GM18951 (cell line): ENCODE measurements at regions not wholly inside any gene's neighbourhood (a gene's known extent, or its start where the extent isn't known, plus 50 kb on each side); places are given as distances from the start of the nearest gene placed in this dataset.

ENCODE experiments used
- POLR2A ChIP-seq: IDR thresholded peaks from 4 replicates; pipeline ENCODE4 v1.6.1; 2011; ENCODE audit warnings: mild to moderate bottlenecking; ENCODE audit not compliant: insufficient read length, insufficient read depth; ENCODE audit errors: extremely low read depth
- in situ Hi-C: fragments of 300-500 bp; cut with MboI; formaldehyde crosslinking; loops from one replicate; pipeline ENCODE4 v1.12.0; 2022; ENCODE audit warnings: low sequenced_read_pairs, mixed read lengths, inconsistent platforms; ENCODE audit not compliant: unreplicated experiment

DNA sequence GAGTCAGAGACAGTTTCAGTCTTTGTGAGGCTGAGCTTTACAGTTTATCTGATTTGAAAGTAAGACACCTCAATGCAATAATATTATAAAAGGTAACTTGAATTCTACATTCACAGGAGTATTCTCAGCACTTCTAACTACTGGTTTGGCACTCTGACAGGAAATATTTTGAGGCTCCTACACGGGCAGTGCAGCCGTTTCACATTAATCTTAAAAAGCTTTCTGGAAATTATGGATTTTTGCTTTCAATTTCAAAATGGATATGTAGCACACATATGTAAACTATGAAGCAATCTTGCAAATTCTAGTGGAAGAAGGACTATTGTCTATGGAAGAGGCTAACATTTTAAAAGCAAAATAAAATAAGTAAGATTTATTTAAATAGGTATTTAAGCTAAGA lies 262.9 kb upstream of the SNX7 start:
- in situ Hi-C loops: no loop called here
- no peak for TF ChIP-seq POLR2A

DNA sequence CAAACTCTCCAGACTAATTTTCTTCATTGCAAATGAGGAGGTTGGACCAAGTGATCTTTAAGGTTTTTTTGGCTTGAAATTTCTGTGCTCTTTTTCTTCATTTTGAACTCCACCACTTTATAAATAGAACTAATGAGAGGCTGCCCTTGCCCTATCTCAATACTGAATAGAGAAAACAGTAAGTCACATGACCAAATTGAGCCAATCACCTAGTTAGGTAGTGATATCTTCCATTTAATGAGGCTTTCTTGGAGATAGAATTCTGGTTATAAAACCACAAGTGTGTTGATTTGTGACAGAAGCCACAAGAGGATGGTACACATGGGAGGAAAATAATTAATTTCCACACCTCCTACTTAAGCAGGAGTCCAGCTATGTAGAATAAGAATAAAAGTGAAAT lies 263.4 kb upstream of the SNX7 start:
- in situ Hi-C loops: no loop called here
- TF ChIP-seq POLR2A: no peak

DNA sequence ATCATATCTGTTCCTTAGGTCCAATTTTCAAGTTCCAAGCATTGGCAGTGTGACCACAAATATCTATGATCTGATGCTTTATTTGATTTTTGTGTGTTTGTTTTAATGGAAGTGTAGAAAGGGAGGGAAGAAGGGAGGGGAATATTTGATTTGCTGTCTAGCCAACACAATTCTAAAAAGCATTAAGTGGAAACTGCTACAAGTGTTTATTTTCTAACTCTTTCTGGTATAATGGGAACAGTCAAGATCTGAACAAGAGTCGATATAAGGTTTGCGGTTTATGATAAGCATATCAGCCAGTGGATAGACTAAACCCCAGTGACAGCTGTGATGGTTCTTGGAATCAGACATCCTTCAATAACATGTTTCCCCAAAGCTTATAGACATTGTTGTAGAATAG lies 267.8 kb upstream of the SNX7 start:
- in situ Hi-C loops: no loop called here
- no peak for TF ChIP-seq POLR2A

DNA sequence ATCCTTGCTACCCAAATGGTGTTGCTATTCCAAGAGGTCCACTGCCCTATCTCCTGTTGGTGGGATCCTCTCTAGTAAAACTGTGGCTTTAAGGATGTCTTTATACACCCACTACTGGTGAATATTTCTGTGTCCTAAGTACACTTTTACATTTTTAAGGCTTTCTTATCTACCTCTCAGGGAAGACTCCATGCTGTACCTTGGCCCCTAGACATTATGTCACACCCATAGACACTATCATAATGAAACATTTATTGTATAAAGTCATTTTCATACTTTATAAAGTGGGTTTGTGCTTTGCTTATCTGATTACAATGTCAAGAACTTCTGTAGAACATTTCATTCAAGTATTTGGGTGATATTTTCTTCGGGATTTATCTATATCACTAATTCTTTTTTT lies 270.3 kb upstream of the SNX7 start:
- in situ Hi-C loops: no loop called here
- TF ChIP-seq POLR2A: no peak

DNA sequence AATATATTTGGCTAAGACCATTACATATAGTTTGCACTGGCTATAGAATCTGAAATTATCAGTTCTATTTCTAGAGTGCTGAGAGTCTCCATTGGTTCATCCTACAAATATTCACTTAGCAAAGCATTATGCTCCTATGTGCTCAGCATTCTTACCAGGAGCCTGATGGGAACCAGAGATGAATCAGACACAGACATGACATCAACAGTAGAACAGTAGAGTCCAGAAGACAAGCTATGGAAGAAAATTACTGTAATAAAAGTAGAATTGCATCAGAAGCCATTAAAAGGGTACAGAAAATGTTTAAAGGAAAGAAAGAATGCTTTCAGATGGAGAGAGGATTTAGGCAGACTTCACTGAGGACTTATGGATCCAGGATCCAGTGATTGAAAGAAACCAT lies 271.7 kb upstream of the SNX7 start:
- in situ Hi-C loops: no loop called here
- TF ChIP-seq POLR2A: no peak

DNA sequence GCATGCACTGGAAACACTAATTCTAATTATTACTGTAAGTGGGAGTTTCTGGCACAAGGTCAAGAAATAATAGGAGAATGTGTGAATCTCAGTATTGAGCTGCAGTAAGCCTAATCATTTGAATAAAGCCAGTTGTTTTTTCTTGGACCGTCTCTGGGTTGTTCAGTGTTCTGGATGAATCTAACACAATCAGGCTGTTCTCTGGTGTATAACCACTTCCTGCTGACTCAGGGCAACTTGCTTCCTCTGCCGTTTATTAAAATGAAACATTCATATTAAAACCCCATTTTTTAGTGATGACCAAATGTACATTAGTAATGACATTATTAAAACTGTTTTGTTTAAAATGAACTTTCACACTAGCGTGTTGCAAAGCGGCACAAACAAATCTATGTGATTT lies 273.1 kb upstream of the SNX7 start:
- no peak for TF ChIP-seq POLR2A
- in situ Hi-C loops: no loop called here

DNA sequence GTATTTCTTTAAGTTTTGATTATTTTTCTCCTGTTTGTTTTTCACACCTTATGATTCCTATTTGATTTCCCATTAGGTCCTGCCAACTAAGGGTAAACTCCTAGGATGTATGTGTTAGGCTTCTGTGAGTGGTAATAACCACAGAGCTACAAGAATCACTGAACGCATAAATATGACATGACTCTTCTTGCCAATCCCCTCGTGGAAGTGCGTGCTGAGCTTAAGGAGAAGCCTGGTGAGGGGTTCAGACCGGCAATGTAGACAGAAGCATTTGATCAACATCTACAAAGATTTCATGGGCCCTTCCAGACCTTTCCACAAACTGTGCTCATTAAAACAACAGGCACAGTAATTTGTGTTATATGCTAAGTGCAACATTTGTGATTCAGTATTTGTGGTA lies 273.8 kb upstream of the SNX7 start:
- TF ChIP-seq POLR2A: no peak
- in situ Hi-C loops: no loop called here

DNA sequence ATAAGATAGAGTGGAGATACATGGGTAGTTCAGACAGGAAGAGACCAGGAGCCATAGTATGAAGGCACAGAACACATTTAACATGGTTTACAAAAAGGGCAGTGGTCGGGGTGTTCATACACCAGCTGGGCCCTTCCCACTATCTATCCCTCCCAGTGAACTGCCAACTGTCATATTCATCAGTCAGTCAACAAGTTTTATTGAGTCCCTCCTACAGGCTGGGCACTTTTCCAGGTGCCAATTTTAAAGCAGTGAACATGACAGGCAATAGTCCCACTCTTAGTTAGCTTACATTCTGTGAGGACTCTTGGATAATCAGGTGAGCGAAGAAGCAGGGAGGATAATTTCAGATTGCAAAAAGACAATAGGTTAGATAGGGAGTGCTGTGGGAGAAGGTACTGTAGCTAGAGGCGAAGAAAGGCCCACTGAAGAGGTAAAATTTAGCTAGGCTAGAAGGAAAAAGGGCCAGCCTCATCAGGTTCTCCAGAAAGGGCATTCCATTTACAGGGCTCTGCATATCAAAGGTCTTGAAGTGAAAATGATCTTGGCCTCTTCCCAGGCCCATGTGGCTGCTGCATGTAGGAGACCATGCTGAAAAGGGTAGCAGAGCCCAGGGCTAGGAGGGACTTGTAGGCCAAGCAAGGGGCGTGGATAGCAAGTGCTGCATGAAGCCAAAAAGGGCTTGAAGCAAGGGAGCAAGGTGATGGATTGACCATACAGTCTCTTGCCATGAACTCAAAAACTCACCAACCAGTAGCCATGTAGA lies 274.7 kb upstream of the SNX7 start:
- TF ChIP-seq POLR2A: no peak
- in situ Hi-C loops: no loop called here

DNA sequence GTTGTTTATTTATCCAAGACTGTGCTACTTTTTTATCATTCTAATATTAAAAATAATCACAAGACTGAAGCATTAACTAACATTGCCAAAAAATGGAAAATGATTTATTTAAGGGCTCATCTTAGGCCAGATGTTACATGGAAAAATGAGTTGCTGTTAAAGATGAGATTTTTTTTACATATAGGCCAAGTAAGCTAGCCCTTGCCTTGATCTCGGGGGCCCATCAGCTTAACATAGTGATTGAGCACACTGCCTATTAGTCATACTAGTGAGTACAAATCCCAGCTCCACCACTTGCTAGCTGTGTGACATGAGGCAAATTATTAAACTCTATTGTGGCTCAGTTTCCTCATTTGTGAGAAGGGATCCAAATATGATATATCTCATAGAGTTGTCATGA lies 275.9 kb upstream of the SNX7 start:
- in situ Hi-C loops: no loop called here
- no peak for TF ChIP-seq POLR2A

DNA sequence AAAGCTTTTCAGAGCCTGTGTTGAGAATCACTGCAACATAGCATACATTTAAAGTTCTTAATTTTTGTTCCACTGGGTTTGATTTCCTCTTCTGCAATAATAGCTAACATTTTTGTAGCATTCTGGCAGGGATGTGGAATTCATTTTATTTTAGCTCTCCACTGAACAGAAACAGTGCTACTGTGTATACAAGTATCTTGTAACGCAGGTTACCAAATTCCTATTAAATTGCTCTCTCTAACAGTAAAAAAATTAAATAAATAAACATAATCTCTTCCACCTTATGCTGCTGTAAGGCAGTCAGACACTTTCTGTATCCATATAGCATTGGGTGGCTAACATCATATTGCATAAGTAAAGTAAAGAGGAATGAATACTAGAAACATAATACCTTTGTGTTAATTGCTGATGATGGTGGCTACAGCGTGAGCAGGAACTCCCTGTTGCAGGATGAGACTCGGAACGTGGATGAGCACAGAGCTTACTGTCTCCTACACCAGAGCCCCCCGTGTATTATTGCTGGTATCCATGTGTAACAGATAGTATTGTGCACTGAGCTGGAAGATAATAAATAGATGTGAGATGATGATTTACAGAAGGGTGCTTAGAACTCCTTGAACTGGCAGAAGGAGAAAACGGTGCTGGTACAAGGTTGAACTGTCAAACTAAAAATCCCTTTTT lies 276.9 kb upstream of the SNX7 start:
- in situ Hi-C loops: no loop called here
- TF ChIP-seq POLR2A: no peak

DNA sequence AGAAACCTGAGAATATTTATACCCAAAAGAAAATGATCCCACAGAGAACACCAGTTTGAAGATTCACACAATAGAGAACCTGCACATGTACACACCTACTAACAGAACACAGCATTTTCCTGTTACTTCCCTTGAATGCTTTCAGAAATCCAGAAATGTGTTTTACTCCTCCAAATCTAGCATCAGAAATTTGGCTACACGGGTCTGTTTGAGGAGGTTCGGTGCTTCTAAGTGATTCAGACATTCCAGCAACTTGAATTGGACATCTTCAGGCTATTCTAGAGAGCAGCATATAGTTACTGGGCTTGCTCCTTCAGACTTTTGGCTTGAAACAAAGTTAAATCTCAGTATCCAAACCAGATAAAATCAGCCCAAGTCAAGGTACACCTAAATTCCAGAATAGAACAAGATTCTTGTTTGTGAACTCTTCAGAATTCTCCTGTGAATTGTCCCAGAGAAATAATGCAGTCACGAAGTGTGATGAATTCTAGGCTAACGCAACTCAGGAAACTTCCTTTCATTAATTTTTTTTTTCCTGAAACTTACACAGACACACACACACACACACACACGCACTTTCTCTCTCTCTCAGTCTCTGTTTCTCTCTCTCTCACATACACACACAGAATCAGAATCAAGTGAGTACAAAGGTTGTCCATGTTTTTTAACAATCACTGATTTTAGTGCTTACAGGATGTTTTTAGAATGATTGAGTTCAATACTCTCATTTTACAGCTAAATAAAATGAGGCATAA lies 278.4 kb upstream of the SNX7 start:
- TF ChIP-seq POLR2A: no peak

DNA sequence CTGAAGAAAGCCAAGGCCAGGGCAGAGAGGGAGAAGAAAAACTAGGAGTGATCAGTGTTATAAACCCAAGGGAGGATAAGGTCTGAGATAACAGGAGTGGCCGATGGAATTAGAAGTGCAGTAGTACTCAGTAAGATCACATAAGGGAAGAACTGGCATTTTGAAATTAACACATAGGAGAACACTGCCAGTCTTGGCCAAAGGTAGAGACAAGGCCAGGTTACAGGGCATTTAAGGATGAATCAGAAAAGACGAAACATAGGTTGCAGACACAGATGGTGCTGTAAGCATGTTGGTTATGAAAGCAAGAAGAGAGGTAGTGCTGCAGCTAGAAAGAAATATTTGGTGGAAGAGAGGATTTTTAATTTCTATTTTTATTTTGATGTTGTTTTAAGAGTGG lies 278.9 kb upstream of the SNX7 start:
- in situ Hi-C loops: no loop called here
- no peak for TF ChIP-seq POLR2A

More for the DNA sequence above, 278.4 kb upstream of the SNX7 start:
- in situ Hi-C loops: no loop called here

DNA sequence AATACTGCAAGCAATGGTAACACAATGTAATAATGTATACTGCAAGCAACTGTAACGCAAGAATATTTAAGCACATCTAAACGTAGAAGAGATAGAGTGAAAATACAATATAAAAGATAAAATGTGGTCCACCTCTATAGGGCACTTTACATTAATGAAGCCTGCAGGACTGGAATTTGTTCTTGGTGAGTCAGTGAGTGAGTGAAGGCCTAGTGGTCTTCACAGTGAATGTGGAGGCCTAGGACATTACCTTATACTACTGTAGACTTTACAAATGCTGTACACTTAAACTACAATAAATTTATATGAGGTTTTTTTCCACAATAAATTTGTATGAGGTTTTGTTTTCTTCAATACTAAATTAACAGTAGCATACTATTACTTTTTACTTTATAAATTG lies 287.4 kb upstream of the SNX7 start:
- in situ Hi-C loops: no loop called here
- no peak for TF ChIP-seq POLR2A

DNA sequence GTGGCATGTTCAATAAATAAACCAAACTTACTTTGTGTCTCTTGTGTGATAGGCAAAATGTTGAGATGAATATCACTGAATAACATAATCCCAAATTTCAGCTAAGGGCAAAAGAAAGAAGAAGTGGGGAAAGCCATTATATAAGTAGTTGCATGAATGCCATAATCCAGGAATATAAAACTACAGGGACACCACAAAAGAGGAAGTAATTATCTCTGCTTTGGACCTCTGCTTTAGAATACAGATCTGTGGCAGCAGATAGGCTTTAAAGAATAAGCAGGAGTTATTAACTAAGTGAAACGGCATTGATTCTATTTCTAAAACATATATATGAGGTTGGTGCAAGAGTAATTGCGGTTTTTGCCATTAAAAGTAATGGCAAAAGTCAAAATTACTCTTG lies 288.5 kb upstream of the SNX7 start:
- no peak for TF ChIP-seq POLR2A

DNA sequence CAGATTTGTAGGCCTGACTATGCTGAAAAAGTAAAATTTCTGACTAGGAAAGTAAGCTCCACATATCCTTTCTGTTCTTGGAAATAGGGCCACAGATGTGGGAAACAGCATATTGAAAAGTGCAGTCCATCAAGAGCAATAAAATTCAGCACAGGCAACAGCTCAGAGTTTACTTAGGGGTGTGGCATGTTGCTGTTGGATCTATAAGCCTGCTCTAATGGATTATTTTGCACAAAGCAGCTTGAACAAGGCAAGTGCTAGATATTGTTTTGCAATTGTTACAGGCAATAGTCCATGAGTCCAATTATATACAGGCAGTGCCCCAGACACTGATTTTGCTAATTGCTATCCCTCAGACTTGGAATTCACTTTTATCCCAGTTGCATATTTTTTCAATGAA lies 289.8 kb upstream of the SNX7 start:
- TF ChIP-seq POLR2A: no peak
- in situ Hi-C loops: no loop called here

More for the DNA sequence above, 288.5 kb upstream of the SNX7 start:
- in situ Hi-C loops: no loop called here
